ENCODE measurements at regions not wholly inside any gene's neighbourhood (a gene's known extent, or its start where the extent isn't known, plus 50 kb on each side); places are given as distances from the start of the nearest gene placed in this dataset.

DNA sequence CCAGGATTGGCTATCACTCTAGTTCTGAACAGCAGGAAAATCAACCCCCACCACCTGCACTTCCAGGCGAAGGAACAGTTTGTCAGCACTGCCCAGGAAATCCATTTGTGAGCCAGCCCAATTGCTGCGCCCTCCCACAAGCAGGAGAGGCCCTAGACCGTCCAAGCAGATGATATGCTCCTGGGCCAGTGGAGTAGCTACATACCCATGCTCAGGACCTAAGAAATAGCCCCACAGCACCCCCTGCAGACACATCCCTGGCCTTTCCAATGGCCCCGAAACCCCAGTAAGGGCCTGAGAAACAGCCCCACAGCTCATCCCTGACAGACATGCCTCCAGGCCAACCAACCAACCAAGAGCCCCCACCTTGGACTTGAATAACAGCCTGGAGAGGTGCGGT, 111.5 kb upstream of the ZC3H11B start (continued):
- TF ChIP-seq TAF1 (IDR thresholded peaks at IDR 0.05; ENCODE audit: borderline replicate concordance, low read depth, low read length), result no peak
- TF ChIP-seq FOXM1 (IDR thresholded peaks at IDR 0.05; ENCODE audit: low read depth), result no peak
- no peak for TF ChIP-seq POLR2AphosphoS5 (IDR thresholded peaks at IDR 0.05; ENCODE audit: low read depth, low read length)

DNA sequence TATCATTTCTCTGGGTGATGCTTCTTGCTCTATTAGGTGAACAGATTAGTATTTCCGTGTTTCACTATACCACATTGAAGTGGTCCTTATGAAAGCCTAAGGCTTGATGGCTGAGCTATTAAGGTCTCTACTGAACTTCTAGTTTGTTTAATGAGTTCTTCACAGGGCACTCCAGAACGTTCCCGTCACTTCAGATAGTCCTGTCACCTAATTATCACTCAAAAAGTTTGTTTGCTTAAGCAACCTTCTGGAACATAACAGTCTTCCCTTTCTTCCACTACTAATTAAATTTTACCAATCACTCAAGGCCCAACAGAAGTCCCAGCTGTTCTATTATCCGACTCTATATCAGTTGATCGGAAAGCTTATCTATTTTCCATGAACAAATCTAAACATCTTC, 104.6 kb upstream of the ZC3H11B start:
- Histone ChIP-seq H3K4me2 (no peak overlapping the region), H3K27me3 (ENCODE audit: insufficient read depth) (no peaks in the 10 kb centered on the region), H3K9ac (no peak overlapping the region), H3K4me1 (ENCODE audit: control insufficient read depth in 1 of 2, insufficient read depth in 2 of 2, low read depth in 1 of 2, low read length in 1 of 2) (peaks cover 0 to 5% of the 10 kb centered on the region in 2 experiments; a peak in 2 of 4 replicates), H3K9me3 (no peaks in the 10 kb centered on the region), H3K36me3 (replicated peaks in 1 of 2; ENCODE audit: control insufficient read depth in 1 of 2, insufficient read depth in 2 of 2, low read length in 1 of 2) (no peaks in the 10 kb centered on the region), H2AFZ (ENCODE audit: low read depth) (no peak overlapping the region), H3F3A (replicated peaks; ENCODE audit: insufficient read depth) (no peaks in the 10 kb centered on the region), H4K20me1 (ENCODE audit: insufficient read depth) (no peaks in the 10 kb centered on the region), H3K79me2 (ENCODE audit: insufficient read depth) (no peaks in the 10 kb centered on the region), H3K4me3 (ENCODE audit: low read depth in 2 of 2, low read length in 1 of 2) (no peak overlapping the region), H3K9me2 (no peaks in the 10 kb centered on the region), H3K27ac (ENCODE audit: low read depth in 2 of 2, low read length in 1 of 2) (no peak overlapping the region)
- TF ChIP-seq JUND (IDR thresholded peaks at IDR 0.05) (no peak), IRF3 (IDR thresholded peaks at IDR 0.05; ENCODE audit: low read depth, low read length) (no peak), TAF1 (IDR thresholded peaks at IDR 0.05; ENCODE audit: borderline replicate concordance, low read depth, low read length) (no peak), MXI1 (IDR thresholded peaks at IDR 0.05; ENCODE audit: low read depth, low read length) (no peak), MAX (IDR thresholded peaks at IDR 0.05; ENCODE audit: low read depth) (no peak), SIN3A (IDR thresholded peaks at IDR 0.05; ENCODE audit: borderline replicate concordance, low read depth, low read length) (no peak), SMC3 (IDR thresholded peaks at IDR 0.05; ENCODE audit: low read depth, low read length) (no peak), RAD21 (IDR thresholded peaks at IDR 0.05; ENCODE audit: low read length) (no peak)
- TF ChIP-seq, protein P1, sequence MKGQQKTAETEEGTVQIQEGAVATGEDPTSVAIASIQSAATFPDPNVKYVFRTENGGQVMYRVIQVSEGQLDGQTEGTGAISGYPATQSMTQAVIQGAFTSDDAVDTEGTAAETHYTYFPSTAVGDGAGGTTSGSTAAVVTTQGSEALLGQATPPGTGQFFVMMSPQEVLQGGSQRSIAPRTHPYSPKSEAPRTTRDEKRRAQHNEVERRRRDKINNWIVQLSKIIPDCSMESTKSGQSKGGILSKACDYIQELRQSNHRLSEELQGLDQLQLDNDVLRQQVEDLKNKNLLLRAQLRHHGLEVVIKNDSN (IDR thresholded peaks at IDR 0.05; ENCODE audit: borderline replicate concordance, low read depth), result no peak
- TF ChIP-seq, protein P2, sequence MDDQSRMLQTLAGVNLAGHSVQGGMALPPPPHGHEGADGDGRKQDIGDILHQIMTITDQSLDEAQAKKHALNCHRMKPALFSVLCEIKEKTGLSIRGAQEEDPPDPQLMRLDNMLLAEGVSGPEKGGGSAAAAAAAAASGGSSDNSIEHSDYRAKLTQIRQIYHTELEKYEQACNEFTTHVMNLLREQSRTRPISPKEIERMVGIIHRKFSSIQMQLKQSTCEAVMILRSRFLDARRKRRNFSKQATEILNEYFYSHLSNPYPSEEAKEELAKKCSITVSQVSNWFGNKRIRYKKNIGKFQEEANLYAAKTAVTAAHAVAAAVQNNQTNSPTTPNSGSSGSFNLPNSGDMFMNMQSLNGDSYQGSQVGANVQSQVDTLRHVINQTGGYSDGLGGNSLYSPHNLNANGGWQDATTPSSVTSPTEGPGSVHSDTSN (IDR thresholded peaks at IDR 0.05), result no peak
- CTCF ChIA-PET, result no interaction called here
- 91% methylated on average over 5 of the region's 5 CpGs for WGBS (ENCODE audit: low lambda C conversion rate)
- DNase-seq, result no peak
- POLR2A ChIA-PET, result no interaction called here

DNA sequence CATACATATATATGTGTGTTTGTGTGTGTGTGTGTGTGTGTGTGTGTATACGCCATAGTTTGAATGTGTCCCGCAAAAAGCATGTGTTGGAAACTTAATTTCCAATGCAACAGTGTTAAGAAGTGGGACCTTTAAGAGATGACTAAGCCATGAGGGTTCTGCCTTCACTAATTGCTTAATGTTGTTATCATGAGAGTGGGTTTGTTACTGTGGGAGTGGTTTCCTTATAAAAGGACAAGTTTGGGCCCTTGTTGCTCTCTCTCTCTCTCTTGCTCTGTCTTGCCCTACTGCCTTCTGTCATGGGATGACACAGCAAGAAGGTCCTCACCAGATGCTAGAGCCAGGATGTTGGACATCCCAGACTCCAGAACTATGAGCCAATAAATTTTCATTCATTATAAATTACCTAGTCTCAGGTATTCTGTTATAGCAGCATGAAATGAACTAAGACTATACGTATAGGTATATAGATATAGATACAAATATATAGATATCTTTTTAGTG, 103.8 kb upstream of the ZC3H11B start:
- no peak overlapping the region for H3K9ac ChIP-seq
- peaks cover 0 to 5% of the 10 kb centered on the region in 2 experiments; a peak in 2 of 4 replicates for H3K4me1 ChIP-seq (ENCODE audit: control insufficient read depth in 1 of 2, insufficient read depth in 2 of 2, low read depth in 1 of 2, low read length in 1 of 2)
- no peaks in the 10 kb centered on the region for H3K9me3 ChIP-seq
- H3K27me3 ChIP-seq (ENCODE audit: insufficient read depth), result no peaks in the 10 kb centered on the region
- H4K20me1 ChIP-seq (ENCODE audit: insufficient read depth), result no peaks in the 10 kb centered on the region
- H3F3A ChIP-seq (replicated peaks; ENCODE audit: insufficient read depth), result no peaks in the 10 kb centered on the region
- no peak overlapping the region for H3K4me3 ChIP-seq (ENCODE audit: low read depth in 2 of 2, low read length in 1 of 2)
- ChIA-PET CTCF (no interaction called here), POLR2A (no interaction called here)
- H3K27ac ChIP-seq (ENCODE audit: low read depth in 2 of 2, low read length in 1 of 2), result no peak overlapping the region
- no peak overlapping the region for H2AFZ ChIP-seq (ENCODE audit: low read depth)
- no peak overlapping the region for H3K4me2 ChIP-seq
- 93% methylated on average over 3 of the region's 3 CpGs for WGBS (ENCODE audit: low lambda C conversion rate)
- H3K36me3 ChIP-seq (replicated peaks in 1 of 2; ENCODE audit: control insufficient read depth in 1 of 2, insufficient read depth in 2 of 2, low read length in 1 of 2), result no peaks in the 10 kb centered on the region
- DNase-seq, result no peak
- no peaks in the 10 kb centered on the region for H3K9me2 ChIP-seq
- no peaks in the 10 kb centered on the region for H3K79me2 ChIP-seq (ENCODE audit: insufficient read depth)
- TF ChIP-seq RFX5 (IDR thresholded peaks at IDR 0.05; ENCODE audit: low read length), result no peak
- TF ChIP-seq REST (IDR thresholded peaks at IDR 0.05; ENCODE audit: low read depth, low read length), result no peak
- no peak for TF ChIP-seq GATA2 (CRISPR knock-in tag; IDR thresholded peaks at IDR 0.05)
- TF ChIP-seq YY1 (IDR thresholded peaks at IDR 0.05; ENCODE audit: low read depth), result no peak
- no peak for TF ChIP-seq FOXJ3 (CRISPR knock-in tag; IDR thresholded peaks at IDR 0.05)
- TF ChIP-seq TCF12 (IDR thresholded peaks at IDR 0.05), result no peak
- no peak for TF ChIP-seq MEF2A (IDR thresholded peaks at IDR 0.05; ENCODE audit: borderline replicate concordance, low read depth)
- no peak for TF ChIP-seq RAD21 (IDR thresholded peaks at IDR 0.05; ENCODE audit: low read length)
- TF ChIP-seq NFIC (IDR thresholded peaks at IDR 0.05; ENCODE audit: borderline replicate concordance), result no peak
- no peak for TF ChIP-seq IRF3 (IDR thresholded peaks at IDR 0.05; ENCODE audit: low read depth, low read length)

Data from SK-N-SH (cell line).